ENCODE measurements at regions not wholly inside any gene's neighbourhood (a gene's known extent, or its start where the extent isn't known, plus 50 kb on each side); places are given as distances from the start of the nearest gene placed in this dataset.

GRCh38 chr12:13273097-13273496 lies 76.6 kb downstream of the EMP1 start:
- DNase-seq: no peak

GRCh38 chr12:13270817-13271216 lies 74.3 kb downstream of the EMP1 start:
- no peak for DNase-seq
